GM12891 (cell line): ENCODE measurements at regions not wholly inside any gene's neighbourhood (a gene's known extent, or its start where the extent isn't known, plus 50 kb on each side); places are given as distances from the start of the nearest gene placed in this dataset.

ENCODE experiments used
- POLR2A ChIP-seq: IDR thresholded peaks from 2 replicates; pipeline ENCODE4 v1.6.1; 2011; ENCODE audit warnings: low read depth, low read length, control low read depth
- POLR2AphosphoS5 ChIP-seq: IDR thresholded peaks from 2 replicates; pipeline ENCODE4 v1.6.1; 2011; ENCODE audit warnings: low read depth, low read length, control low read depth
- POU2F2 ChIP-seq: IDR thresholded peaks from 2 replicates; pipeline ENCODE4 v1.6.1; 2011; ENCODE audit warnings: low read depth, mild to moderate bottlenecking, control low read depth, low read length, moderate library complexity
- SPI1 ChIP-seq: IDR thresholded peaks from 2 replicates; pipeline ENCODE4 v1.6.1; 2011; ENCODE audit warnings: low read depth, low read length, control low read depth
- TAF1 ChIP-seq: IDR thresholded peaks from 2 replicates; pipeline ENCODE4 v1.6.1; 2011; ENCODE audit warnings: low read depth, low read length, control low read depth

DNA sequence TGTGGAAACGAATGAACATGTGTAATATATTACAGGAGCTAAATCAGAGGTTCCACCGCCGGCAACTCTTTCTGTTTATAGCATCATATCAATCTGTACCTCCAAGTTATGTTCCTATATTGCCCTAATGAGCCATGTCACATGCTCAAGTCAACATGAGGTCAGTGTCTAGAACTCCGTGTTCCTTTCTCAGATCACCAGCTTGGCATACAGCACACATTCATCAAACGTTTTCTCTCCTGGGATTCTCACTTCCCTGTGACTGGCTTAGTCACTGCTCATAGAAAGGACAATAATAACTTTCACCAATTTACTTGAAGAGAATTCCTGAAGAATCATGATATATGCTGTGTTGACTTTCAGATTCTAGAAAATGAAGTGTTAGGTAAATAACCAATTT is 532.0 kb upstream of the SPANXN1 start:
- TF ChIP-seq TAF1 (no peak), POLR2AphosphoS5 (no peak), POLR2A (no peak), POU2F2 (no peak), SPI1 (no peak)
